Midbrain (tissue), 1 donor: ENCODE measurements at regions not wholly inside any gene's neighbourhood (a gene's known extent, or its start where the extent isn't known, plus 50 kb on each side); places are given as distances from the start of the nearest gene placed in this dataset.
"Not testable (repeated sequence)": the region's sequence is repeated elsewhere in the genome, so short reads cannot be mapped to it uniquely, and the experiment has no call there.

Experiments used
- DNase-seq: peaks from one replicate; lab custom pipeline; 2025; lab: John Stamatoyannopoulos, UW

DNA sequence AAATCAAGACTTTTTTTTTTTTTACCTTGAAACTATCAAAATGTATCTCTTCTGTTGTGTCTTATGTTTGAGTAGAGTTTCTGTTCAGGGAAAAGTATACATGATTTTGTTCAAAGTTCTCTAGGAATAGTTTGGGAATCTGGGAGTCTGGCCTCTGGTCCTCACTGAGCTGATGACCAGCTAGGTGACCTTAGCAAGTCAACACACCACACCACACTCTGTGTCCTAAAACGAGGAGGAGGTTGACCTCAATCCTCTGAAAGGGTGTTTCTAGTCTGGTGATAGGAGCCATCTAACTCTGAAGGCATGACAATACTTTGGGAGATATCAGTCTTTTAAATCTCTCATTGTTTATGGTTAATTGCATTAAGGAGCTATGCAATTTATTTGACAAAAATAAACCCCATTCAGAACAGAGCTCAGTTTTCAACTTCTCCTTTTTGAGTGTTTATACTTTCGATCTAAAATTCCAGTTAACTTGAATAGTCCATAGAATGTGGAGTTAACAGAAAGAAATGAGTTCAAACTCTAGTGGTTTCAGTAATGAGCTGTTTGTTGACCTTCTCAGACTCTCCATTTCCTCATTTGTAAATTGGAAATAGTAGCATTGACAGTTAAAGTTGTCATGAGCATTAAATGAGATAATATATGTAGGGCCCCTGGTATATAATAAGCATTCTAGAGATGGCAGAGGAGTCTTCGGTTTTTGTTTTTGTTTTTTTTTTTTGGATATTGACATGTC, 112.2 kb upstream of the LRRN1 start:
- no peak for DNase-seq

DNA sequence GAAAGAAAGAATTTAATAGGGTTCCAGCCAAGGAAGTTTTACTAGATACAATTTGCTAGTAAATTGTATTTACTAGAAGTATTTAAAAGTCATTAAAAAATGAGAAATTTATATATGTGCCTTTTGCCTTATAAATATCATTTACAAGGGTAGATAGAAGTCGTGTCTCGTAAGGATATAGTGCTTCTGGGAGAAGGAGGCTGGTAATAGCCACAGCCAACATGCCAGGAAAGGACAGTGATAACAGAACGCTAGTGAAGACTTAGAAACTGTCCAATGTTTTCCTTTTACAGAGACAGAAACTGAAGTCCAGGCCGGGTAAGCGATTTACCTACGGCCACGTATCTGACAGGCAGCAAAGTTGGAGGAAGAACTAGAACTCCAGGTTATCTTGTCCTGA, 113.5 kb upstream of the LRRN1 start:
- DNase-seq: no peak

DNA sequence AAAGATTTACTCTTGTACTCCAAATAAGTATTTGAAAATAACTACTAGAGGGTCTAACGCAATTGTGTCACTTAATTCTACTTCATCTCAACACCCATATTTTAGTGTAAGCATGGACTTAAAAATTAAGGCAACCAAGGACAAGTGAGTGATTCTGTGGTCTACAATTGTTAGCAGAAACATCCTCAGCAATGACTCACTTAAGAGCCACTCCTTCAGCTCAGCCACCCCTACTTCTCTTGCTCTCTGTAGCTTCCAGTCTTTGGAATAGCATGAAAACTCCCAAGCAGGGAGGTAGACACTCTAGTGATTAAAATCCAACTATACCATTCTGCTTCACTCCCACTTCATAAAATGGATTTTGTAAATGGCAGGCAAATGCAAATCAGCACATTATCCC, 116.0 kb upstream of the LRRN1 start:
- no peak for DNase-seq

DNA sequence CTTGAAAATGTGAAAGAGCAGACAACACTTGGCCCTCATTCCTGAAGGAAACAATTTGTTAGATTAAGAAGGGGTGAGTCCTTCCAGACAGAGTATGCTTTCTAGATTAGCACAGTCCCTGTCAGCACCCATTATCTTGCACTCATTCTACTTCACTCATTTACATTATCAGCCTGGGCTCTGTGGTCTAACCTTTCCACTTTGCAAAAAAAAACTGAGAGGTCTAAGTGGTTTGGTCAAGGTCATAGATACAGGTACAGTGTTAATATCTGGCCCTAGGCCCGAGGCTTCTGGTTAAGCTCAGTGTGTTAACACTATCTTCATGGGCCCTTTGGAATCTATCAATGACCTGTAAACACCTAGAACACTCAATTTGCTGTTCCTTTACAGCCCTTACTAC, 123.4 kb upstream of the LRRN1 start:
- no peak for DNase-seq

DNA sequence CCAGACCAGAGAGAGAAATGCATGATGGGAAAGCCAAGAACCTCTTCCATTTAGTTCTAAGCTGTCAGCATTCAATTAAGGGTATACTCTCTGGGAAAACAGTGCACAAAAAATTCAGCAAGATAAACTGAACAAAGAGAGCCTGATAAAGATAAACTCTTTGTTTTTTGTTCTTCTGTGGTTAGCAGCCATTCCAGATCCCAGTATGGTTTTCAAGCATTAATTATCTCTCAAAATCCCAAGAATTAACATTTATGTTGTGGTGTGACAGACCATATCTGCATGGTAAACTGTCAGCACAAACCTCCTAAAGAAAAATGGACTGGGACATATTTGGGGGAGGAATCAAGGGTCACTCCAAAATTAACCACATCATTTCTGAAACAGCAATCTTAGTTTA, 124.0 kb upstream of the LRRN1 start:
- DNase-seq: no peak

DNA sequence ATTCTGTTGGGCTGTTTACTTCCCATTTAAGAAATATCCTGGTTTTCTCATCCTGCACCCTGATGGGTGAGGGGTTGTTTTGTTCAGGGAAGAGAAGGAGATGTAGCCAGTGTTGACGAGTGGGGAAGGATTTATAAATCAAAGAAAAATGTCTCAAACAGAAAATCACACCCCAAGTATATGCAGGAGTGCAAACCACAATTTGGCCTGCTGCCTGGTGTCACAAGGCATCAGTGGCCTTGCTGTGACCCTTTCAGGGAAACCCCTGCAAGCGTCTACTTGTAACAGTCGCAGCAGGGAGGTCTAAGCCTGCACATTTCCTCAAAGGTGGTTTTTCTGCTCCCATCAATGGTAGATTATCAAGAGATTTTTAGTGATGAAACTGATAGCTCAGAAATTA, 132.6 kb upstream of the LRRN1 start:
- no peak for DNase-seq

DNA sequence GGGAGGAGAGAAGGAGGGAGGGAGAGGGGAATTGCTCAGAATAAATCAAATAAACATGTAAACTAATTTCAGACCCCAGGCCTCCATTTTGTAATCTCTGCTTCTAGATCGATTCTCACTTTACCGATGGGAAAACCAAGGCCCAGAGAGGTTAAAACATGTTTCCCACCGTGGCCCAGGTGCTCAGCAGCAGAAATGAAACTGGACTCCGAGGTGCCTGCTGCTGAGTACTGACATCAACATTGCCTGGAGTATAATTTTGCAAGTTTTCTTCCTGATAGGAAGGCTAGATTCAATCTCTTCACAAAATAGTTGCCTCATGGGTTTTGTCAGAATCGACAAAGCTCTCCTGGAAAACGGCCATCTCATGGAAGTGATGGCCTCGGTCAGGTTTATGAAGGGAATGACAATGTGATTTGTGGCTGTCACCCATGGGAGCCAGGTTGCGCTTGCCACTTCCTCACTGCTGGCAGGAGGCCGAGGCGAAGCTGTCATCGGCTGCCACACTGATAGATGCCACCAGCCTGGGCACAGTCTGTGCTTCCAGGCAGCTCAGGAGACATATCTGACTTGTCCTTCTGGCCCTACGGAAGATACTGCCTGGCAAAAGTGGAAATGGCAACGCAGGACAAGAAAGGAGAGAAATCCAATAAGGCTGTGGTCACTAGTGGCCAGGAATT, 133.1 kb upstream of the LRRN1 start:
- DNase-seq: no peak

DNA sequence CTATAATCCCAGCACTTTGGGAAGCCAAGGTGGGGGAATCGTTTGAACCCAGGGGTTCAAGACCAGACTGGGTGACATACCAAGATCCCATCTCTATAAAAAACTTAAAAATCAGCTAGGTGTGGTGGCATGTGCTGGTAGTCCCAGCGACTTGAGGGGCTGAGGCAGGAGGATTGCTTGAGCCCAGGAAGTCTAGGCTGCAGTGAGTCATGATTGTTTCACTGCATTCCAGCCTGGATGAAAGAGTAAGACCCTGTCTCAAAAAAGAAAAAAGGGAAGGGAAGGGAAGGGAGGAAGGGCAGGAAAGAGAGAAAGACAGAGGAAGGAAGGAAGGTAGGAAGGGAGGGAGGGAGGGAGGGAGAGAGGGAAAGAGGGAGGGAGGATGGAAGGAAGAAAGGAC, 133.7 kb upstream of the LRRN1 start:
- DNase-seq: no peak

DNA sequence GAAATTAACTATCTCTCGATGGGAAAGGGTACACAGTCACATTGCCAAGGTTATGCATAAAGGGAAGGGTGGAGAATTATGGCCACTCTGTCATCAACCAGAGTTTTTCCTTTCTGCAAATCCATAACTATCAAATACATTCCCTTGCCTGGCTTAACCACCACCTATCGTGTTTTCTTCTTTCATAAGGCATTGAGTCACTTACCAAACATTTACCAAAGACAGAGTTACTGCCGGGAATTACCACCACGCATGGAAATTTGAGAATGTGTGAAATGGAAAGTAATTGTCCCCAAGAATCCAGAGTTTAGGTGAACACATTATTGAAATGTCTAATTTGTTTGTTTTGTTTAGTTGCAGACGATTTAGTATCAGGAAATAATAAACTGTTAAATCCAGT, 134.3 kb upstream of the LRRN1 start:
- no peak for DNase-seq

DNA sequence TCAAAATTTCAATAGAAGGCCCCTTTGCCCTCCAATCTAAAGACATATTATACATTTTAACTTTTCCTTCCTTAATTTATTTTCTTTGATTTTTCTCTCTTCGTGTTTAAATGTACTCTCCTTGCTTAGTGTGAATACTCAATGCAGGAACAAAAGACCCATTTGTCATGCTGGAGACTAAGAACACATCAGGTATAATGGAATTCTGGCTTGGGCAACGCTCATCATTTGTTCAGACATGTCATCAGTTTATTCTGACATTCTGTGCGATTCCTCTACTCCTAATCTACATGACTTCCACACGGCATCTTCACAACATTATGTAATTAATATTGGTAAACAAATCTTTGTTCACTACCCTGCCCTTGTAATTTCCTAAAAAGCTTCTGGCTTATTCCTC, 136.6 kb upstream of the LRRN1 start:
- DNase-seq: no peak

DNA sequence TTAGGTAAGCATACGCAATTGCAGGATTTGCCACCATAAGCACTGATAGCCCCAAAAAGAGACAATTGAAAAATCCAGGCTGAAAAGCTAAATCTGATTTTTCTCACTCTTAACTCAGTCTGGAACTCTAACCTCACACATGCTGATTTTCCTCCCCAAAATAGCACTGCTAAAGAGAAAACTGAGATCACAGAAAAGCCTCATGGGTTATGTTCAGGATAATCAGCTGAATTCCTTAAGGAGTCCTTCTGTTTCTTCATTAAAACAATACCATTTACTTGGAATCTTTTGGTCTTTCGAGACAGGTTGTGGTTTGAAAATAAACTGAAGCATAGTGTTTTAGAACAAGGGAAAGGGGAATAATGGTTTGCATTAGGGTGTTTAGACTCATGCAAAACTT, 144.3 kb upstream of the LRRN1 start:
- no peak for DNase-seq

DNA sequence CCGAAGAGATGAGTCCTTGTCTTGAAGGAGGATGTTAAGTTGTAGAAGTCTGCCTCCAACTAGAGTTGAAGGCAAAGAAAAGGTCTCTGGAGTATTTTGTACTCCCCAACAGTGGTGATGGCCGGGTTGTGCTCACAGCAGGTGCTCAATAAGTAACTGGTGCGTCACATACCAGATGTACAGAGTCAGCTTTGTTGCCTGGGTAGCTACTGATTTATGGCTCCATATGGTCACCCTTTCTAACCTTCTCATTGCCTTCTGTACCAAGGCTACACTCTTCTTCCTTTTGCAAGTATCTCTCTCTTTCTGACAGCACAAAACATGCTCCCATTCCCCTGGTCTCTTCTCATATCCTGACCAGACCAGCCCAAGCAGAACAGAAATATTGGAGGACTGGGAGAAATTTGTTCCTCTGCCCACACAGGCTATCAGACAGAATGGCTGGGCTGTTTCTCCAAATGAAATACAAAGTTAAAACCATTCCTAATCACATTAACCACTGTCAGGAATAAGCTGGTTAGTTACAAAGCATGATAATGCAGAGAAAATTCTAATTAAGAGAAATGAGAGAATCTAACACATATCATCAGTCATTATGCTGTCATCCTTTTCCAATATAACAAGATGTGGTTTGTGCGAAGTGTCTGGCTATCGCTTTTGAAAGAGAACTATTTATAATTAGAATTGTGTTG, 150.1 kb upstream of the LRRN1 start:
- no peak for DNase-seq

DNA sequence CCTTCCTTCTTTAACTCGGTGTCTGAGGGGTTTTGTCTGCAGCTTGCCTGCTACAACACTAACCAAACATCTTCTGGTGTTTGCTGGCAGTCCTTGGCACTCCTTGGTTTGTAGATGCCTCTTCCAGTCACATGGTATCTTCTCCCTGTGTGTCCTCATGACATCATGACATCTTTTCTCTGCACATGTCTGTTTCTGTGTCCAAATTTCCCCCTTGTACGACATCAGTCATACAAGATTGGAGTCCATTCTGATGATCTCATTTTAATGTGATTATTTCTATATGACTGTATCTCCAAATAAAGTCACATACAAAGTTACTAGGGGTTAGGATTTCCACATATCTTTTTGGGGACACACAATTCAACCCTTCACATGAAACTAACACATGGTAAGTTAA, 152.3 kb upstream of the LRRN1 start:
- DNase-seq: no peak

DNA sequence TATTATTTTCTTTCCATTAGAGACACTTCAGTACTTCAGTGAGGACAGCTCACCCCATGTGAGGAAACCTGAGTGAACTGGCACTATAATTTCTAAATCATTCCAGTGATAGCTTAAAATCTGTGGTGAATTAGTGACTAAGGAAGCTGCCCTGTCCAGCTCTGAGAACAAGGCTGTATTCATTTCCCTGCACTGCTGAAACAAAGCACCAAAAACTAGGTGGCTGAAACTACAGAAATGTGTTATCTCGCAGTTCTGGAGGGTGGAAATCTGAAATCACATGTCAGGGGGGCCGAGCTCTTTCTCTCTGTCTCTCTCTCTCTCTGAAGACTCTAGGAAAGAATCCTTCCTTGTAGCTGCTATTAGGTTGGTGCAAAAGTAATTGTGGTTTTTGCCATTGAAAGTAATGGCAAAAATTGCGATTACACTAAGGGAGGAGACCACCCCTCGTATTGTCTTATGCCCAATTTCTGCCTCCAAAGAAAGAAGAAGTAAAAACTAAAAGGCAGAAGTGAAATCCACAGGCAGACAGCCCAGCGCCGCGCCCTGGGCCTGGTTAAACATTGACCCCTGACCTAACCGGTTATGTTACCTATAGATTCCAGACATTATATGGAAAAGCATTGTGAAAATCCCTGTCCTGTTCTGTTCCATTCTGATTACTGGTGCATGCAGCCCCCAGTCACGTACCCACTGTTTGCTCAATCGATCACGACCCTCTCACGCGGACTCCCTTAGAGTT, 153.0 kb upstream of the LRRN1 start:
- DNase-seq: not testable (repeated sequence)

DNA sequence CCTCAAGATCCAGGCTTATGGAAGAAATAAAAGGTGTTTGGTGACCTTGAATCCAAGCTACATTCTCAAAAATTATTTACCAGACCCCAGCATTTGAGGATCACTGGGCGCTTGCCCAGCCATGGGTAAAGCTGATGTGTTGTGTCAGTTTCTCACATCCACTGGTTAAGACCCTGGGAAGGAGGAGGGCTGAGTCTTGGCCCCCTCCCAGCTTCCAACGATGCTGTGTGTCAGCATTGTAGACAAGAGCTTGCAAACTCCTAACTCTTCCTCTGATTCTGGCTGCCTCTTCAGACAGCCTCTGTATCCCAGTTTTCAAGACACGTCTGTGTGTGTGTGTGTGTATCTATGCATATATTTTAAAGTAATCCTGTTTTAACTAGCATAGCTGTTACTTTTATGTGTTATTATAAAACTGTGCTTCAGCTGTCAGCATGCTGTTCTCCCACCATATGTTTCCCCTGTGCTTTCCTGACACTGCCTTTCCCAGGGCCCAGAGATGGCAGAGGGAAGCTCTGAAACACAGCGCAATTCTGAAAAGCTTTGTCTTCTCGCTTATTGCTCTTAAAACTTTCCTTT, 157.3 kb upstream of the LRRN1 start:
- DNase-seq: no peak

DNA sequence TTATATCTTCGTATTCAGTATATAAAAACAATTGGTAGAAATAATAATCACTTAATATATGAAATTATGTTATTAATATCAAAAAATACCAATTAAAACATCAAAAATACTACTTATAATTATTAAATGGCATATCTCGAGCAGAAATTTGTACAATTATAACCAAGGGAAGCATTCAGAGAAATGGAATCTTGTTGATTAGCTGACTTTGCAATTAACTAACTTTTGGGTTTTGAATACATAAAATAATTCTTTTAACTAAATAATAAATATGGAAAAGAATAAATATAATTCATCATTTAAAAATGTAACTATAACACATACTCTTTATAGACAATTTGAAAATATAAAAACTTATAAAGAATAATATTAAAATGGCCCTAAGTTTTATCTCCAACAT, 160.2 kb upstream of the LRRN1 start:
- no peak for DNase-seq

DNA sequence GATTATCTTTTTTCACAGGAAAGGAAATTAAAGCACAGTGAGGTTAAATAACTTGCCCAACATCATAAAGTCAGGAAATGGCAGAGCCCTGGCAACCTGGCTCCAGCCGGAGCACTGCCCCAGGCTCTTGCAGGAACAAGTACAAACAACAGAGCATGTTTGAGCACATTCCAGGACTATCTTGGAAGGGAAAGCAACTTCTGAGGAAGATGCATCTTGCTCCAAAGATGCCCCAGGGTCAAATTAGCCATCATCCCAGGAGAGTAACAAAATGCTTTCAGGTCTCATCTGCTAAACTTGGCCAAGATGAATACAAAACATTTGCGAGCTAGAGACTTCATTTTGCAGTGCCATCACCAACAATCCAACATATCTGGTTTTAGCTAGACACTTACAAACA, 162.4 kb upstream of the LRRN1 start:
- no peak for DNase-seq

DNA sequence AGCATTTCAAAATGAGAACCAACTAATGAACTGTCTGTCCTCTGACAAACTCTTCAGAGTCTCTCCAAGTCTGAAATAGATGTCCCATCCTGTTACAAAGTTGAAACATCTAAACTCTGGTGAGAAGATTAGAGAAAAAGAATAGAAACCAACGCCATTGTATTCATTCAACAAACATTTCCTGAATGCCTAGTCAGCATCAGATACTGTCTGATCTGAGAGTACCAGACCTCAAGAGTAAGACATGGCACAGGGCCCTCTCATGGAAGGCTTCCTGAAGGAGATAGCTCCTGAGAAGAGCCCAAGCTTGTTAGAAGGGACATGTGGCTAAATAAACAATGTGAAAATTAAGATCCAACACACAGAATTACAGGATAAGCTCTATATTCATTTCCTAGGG, 164.1 kb upstream of the LRRN1 start:
- no peak for DNase-seq

DNA sequence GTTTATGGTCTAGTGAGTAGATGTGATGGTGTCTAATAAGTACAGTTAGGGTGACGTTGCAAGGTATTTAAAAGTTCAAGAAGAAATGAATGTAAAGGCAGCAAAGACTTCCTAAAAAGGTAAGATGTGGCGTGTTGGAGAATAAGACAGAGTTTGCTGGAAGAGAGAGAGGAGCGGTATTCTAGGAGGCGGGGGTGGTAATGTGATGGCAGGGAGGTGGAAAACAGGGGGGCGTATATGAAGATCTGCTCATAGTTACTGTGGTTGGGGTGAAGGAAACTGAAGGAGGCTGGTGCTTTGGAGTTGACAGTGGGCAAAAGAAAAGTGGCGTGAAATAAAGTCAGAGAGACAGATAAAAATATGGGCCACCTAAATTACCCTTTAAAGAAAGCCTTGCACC, 164.9 kb upstream of the LRRN1 start:
- DNase-seq: no peak

DNA sequence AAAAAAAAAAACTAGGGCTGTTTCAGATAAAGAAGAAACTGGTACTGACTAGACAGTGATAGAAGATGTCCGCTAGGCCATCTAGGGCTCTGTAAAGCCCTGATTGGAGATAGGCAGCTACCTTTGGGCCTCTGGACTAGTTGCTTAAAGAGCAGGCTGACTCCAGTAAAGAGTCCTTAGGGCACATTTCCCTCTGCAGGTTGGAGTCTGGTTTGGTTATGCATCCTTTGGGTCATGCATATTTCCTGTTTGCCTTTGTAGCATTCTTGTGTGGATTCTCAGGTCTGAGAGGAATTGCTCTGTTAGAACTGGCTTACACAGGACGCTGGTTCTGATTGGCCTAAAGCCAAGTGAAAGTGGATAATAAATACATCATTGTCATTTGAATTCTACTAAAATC, 165.5 kb upstream of the LRRN1 start:
- no peak for DNase-seq

DNA sequence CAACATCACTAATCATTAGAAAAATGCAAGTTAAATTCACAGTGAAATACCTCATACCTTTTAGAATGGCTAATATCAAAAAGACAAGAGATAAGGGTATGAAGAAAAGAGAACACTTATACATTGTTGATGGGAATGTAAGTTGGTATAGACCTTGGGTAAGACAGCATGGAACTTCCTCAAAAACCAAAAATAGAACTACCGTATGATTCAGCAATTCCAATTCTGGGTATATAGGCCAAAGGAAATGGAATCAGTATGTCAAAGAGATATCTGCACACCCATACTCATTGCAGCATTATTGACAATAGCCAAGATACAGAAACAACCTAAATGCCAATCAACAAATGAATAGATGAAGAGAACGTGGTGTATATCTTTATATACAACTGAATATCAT, 166.8 kb upstream of the LRRN1 start:
- DNase-seq: no peak

DNA sequence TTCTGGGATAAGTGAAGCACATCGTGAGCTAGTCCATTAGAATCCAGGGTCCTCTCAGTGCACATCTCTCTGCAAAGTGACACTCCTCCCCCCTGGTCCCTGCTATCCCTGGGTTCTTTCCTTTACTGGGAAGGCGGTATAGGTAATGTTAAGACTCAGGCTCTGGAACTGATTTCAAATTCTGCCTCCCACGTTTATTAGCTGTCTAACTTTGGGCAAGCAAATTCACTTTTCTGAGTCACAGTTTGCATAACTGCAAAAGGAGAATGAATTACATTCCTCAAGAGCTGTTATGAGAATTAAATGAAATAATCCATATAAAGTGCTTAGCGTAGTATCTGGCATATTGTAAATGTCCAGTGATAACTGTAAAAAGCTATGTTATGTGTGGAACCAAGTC, 168.1 kb upstream of the LRRN1 start:
- no peak for DNase-seq
